Testis (tissue), 2 donors: ENCODE measurements at regions not wholly inside any gene's neighbourhood (a gene's known extent, or its start where the extent isn't known, plus 50 kb on each side); places are given as distances from the start of the nearest gene placed in this dataset.

Experiments
- CTCF ChIP-seq, 3 experiments: fragments of 450-650 bp in 2 of 3; fragments of 200-600 bp in 1 of 3; sonication (generic) in 1 of 3; IDR thresholded peaks; one replicate each; pipeline ENCODE4 v1.5.1; 2016 to 2019; ENCODE audit warnings: antibody characterized with exemption in 3 of 3, mild to moderate bottlenecking in 2 of 3, moderate library complexity in 1 of 3
- POLR2A ChIP-seq: fragments of 450-650 bp; IDR thresholded peaks from one replicate; pipeline ENCODE4 v1.6.1; 2017; ENCODE audit warnings: antibody characterized with exemption, mild to moderate bottlenecking, moderate library complexity

- TF ChIP-seq POLR2A (no peak), CTCF (IDR thresholded peaks at IDR 0.05) (no peak)
Measured at GRCh38 chr1:39153684-39154083, 50.8 kb upstream of the MACF1 start.
